BLaER1 treated with 17β-estradiol and CSF1 and Interleukin-3, amounts not matched to agents 10 nM and 100 nM (cell line): ENCODE measurements at regions not wholly inside any gene's neighbourhood (a gene's known extent, or its start where the extent isn't known, plus 50 kb on each side); places are given as distances from the start of the nearest gene placed in this dataset.
"Not testable (repeated sequence)": the region's sequence is repeated elsewhere in the genome, so short reads cannot be mapped to it uniquely, and the experiment has no call there.

Experiments used
- H3K27ac ChIP-seq, 11 experiments: shearing (Covaris generic); formaldehyde crosslinking; 2 replicates each; pipeline ENCODE4 v1.8.1; 2022
- H3K27me3 ChIP-seq, 11 experiments: shearing (Covaris generic); formaldehyde crosslinking; 2 replicates each; pipeline ENCODE4 v1.8.1; 2022
- H3K36me3 ChIP-seq, 11 experiments: shearing (Covaris generic); formaldehyde crosslinking; 2 replicates each; pipeline ENCODE4 v1.8.1; 2022
- H3K4me1 ChIP-seq, 10 experiments: shearing (Covaris generic); formaldehyde crosslinking; 2 replicates each; pipeline ENCODE4 v1.8.1; 2022
- H3K4me2 ChIP-seq, 11 experiments: shearing (Covaris generic); formaldehyde crosslinking; 2 replicates each; pipeline ENCODE4 v1.8.1; 2022
- H3K4me3 ChIP-seq, 10 experiments: shearing (Covaris generic); formaldehyde crosslinking; 2 replicates each; pipeline ENCODE4 v1.8.1; 2022
- H3K9ac ChIP-seq, 11 experiments: shearing (Covaris generic); formaldehyde crosslinking; 2 replicates each; pipeline ENCODE4 v1.8.1; 2022
- H3K9me3 ChIP-seq, 11 experiments: shearing (Covaris generic); formaldehyde crosslinking; replicated peaks in 1 of 11; 2 replicates each; pipeline ENCODE4 v1.8.1; 2022
- H4K20me1 ChIP-seq, 11 experiments: shearing (Covaris generic); formaldehyde crosslinking; 2 replicates each; pipeline ENCODE4 v1.8.1; 2022
- Cebpa-rat ChIP-seq, 11 experiments: shearing (Covaris generic); IDR thresholded peaks; 2 replicates each; pipeline ENCODE4 v1.8.1; 2022

DNA sequence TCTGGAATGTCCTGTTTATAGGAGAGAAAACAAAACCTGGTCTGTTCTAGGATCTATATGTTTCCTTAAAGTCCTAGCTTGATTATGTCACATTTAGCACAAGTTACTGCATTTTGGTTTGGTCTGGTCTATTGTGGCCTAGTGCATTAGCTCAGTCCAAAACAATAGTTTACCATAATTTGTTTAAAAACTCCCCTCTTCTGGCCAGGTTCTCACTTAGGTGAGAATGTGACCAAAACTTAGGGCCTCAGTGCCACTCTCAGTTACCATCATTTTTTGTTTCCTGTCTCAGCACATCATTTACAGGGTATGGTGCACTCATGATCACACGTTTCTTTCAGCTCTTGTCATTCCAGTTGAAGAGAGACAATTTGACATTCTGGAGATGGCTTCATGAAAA, 378.5 kb downstream of the KLHL4 start:
- Histone ChIP-seq H3K27me3 (peaks cover 21 to 92% (median 79%) of the 10 kb centered on the region in 11 experiments), H3K4me3 (no peak overlapping the region), H3K9ac (no peak overlapping the region), H4K20me1 (no peaks in the 10 kb centered on the region; a peak in 1 of 22 replicates), H3K4me1 (no peaks in the 10 kb centered on the region), H3K27ac (no peak overlapping the region), H3K4me2 (no peak overlapping the region), H3K9me3 (peaks cover 0 to 10% (median 4%) of the 10 kb centered on the region in 11 experiments; a peak in 5 of 22 replicates), H3K36me3 (no peaks in the 10 kb centered on the region)
- TF ChIP-seq Cebpa-rat (IDR thresholded peaks at IDR 0.05): no peak

DNA sequence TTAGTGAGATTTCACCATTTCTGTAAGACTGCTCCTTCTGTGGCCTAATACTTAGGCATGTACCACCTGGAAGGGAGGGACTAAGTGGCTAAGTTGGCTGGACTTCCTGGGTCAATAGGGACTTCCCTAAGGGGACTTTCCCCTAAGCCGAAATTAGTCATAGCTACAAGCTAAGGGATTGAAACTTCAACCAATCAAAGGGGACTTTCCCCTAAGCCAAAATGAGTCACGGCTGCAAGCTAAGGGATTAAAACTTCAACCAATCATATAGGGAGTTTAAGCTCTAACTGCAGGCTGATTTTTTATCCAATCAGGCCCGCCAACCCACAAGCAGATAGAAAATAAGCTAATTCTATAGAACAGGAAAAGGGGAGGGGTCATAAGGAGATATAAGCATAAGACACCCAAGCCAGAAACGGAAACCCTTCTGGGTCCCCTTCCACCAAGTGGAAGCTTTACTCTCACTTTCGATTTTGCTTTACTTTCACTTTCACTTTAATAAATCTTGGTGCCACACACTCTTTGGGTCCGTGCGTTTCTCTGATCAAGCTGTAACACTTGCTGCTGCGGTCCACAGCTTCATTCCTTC, 382.8 kb downstream of the KLHL4 start:
- no peak for TF ChIP-seq Cebpa-rat (IDR thresholded peaks at IDR 0.05)
- Histone ChIP-seq H3K27ac (no peak overlapping the region), H3K27me3 (peaks cover 33 to 78% (median 66%) of the 10 kb centered on the region in 11 experiments), H3K36me3 (no peaks in the 10 kb centered on the region), H3K4me1 (no peaks in the 10 kb centered on the region), H3K4me3 (no peak overlapping the region), H3K9ac (no peak overlapping the region), H3K4me2 (no peak overlapping the region), H4K20me1 (no peaks in the 10 kb centered on the region), H3K9me3 (peaks cover 0 to 12% (median 4%) of the 10 kb centered on the region in 11 experiments; a peak in 5 of 22 replicates)

- Histone ChIP-seq H3K27ac (no peak overlapping the region), H3K36me3 (no peaks in the 10 kb centered on the region), H3K9ac (no peak overlapping the region), H3K4me3 (no peak overlapping the region), H3K9me3 (peaks cover 0 to 12% (median 4%) of the 10 kb centered on the region in 11 experiments; a peak in 5 of 22 replicates), H3K27me3 (peaks cover 39 to 78% (median 66%) of the 10 kb centered on the region in 11 experiments), H3K4me1 (no peaks in the 10 kb centered on the region), H4K20me1 (no peaks in the 10 kb centered on the region), H3K4me2 (no peak overlapping the region)
- TF ChIP-seq Cebpa-rat (IDR thresholded peaks at IDR 0.05): no peak
These were observed 383.5 kb downstream of the KLHL4 start for GRCh38 chrX:87901060-87901459.

DNA sequence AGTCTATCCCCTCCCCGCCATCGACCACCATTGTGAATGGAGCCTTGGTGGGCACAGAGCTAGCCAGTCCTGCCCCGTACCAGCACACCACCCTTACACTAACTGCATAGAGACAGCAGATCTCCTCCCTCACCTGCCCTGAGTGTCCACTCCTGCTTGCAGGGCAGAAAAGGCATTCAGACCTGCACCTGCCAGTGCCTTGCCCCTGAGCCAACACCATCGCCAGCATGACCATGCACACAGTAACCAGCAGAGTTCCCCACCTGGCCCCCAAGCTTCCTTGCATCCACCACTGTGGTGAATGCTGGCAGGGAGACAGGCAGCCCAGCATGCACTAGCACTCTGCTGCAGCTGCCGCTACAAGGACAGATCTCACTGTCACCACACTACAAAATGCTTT, 397.1 kb downstream of the KLHL4 start:
- Histone ChIP-seq H4K20me1 (no peaks in the 10 kb centered on the region; a peak in 1 of 22 replicates), H3K27me3 (peaks cover 58 to 100% (median 96%) of the 10 kb centered on the region in 11 experiments), H3K9me3 (peaks cover 0 to 18% (median 0%) of the 10 kb centered on the region in 11 experiments; a peak in 5 of 22 replicates), H3K36me3 (no peaks in the 10 kb centered on the region), H3K9ac (no peak overlapping the region), H3K4me2 (no peak overlapping the region), H3K27ac (no peak overlapping the region), H3K4me1 (no peaks in the 10 kb centered on the region), H3K4me3 (no peak overlapping the region)
- no peak for TF ChIP-seq Cebpa-rat (IDR thresholded peaks at IDR 0.05)

- Histone ChIP-seq H4K20me1 (no peaks in the 10 kb centered on the region; a peak in 1 of 22 replicates), H3K4me2 (no peak overlapping the region), H3K36me3 (no peaks in the 10 kb centered on the region), H3K4me3 (no peak overlapping the region), H3K4me1 (no peaks in the 10 kb centered on the region), H3K9ac (no peak overlapping the region), H3K27me3 (peaks cover 86 to 100% (median 97%) of the 10 kb centered on the region in 11 experiments), H3K9me3 (peaks cover 0 to 7% (median 0%) of the 10 kb centered on the region in 11 experiments; a peak in 4 of 22 replicates), H3K27ac (no peak overlapping the region)
- no peak for TF ChIP-seq Cebpa-rat (IDR thresholded peaks at IDR 0.05)
These were observed 407.0 kb downstream of the KLHL4 start for GRCh38 chrX:87924619-87925018.

DNA sequence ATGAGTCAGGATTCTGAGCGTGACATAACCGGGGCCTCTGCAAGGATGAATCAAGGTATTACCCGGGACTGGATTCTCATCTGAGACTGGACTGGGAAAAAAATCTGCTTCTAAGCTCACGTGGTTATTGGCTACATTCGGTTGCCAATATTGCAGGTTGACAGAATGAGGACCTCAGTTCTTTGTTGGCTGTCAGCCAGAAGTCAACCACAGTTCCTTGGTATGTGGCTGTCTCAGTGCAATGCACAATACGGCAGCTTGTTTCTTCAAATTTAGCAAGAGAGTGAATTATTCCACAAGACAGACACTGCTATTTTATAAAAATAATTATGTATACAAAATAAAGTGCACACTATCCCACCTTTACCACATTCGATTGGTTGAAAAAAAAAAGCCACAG, 424.2 kb downstream of the KLHL4 start:
- Histone ChIP-seq H3K4me3 (no peak overlapping the region), H3K4me2 (no peak overlapping the region), H3K27me3 (peaks cover 46 to 97% (median 90%) of the 10 kb centered on the region in 11 experiments), H3K36me3 (no peaks in the 10 kb centered on the region), H3K9ac (no peak overlapping the region), H3K27ac (no peak overlapping the region), H3K4me1 (no peaks in the 10 kb centered on the region), H4K20me1 (no peaks in the 10 kb centered on the region), H3K9me3 (peaks cover 0 to 15% (median 9%) of the 10 kb centered on the region in 11 experiments; a peak in 11 of 22 replicates)
- TF ChIP-seq Cebpa-rat (IDR thresholded peaks at IDR 0.05): no peak

- H3K27me3 ChIP-seq: peaks cover 49 to 92% (median 88%) of the 10 kb centered on the region in 11 experiments; a peak in 21 of 22 replicates
These were observed 443.9 kb downstream of the KLHL4 start for GRCh38 chrX:87961471-87961870.

DNA sequence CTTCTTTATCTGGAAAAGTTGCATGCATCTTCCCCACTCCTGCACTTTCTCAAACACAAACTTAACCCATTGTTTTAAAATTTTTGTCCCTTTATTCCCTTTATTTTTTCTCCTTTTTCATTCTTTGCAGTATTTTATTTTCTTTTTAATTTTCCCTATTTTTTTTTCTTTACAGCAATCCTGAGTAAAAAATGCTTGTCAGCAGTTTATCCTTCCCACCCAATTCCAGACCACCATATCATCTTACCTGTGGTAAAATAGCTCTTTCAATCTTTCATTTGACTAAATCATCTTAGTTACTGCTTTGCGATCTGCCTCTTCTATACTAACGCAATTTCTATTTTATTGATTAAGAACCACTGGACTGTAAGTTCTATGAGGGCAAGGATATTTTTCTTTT, 450.5 kb downstream of the KLHL4 start:
- no peaks in the 10 kb centered on the region for H3K36me3 ChIP-seq
- H4K20me1 ChIP-seq: no peaks in the 10 kb centered on the region
- no peak overlapping the region for H3K27ac ChIP-seq
- H3K27me3 ChIP-seq: peaks cover 33 to 97% (median 93%) of the 10 kb centered on the region in 11 experiments; a peak in 21 of 22 replicates
- H3K4me3 ChIP-seq: no peak overlapping the region
- no peak for TF ChIP-seq Cebpa-rat (IDR thresholded peaks at IDR 0.05)
- no peak overlapping the region for H3K9ac ChIP-seq
- H3K9me3 ChIP-seq: no peaks in the 10 kb centered on the region
- H3K4me1 ChIP-seq: no peaks in the 10 kb centered on the region
- H3K4me2 ChIP-seq: no peak overlapping the region

More at GRCh38 chrX:87961471-87961870, 443.9 kb downstream of the KLHL4 start:
- Histone ChIP-seq H3K4me3 (no peak overlapping the region), H3K27ac (no peak overlapping the region), H3K4me1 (no peaks in the 10 kb centered on the region), H3K4me2 (no peak overlapping the region), H3K9ac (no peak overlapping the region), H3K9me3 (no peaks in the 10 kb centered on the region), H4K20me1 (peaks cover 0 to 7% (median 0%) of the 10 kb centered on the region in 11 experiments; a peak in 2 of 22 replicates), H3K36me3 (no peaks in the 10 kb centered on the region)
- no peak for TF ChIP-seq Cebpa-rat (IDR thresholded peaks at IDR 0.05)

- not testable (repeated sequence) for H3K27ac ChIP-seq, H4K20me1 ChIP-seq, H3K4me3 ChIP-seq, H3K4me1 ChIP-seq, H3K4me2 ChIP-seq, H3K9ac ChIP-seq, H3K36me3 ChIP-seq
- Histone ChIP-seq H3K9me3 (peaks cover 9 to 23% (median 16%) of the 10 kb centered on the region in 11 experiments), H3K27me3 (peaks cover 16 to 94% (median 90%) of the 10 kb centered on the region in 11 experiments)
These were observed 454.5 kb downstream of the KLHL4 start for GRCh38 chrX:87972121-87972520.

DNA sequence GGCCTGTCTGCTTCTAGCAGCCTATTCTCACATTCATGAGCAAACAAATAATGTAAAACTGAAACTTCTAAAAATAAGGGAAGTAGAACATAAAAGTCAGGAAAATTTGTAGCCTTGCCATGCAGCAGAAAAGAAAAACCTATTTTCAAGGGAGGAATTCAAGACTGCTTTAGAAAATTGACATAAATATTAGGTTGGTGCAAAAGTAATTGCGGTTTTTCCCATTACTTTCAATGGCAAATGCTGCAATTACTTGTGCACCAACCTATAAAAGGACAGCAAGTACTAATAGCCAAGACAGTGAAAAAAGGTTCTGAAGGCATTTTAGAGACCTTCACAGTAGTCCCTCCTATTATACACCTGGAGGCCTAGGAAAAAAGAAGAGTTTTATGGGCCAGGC, 457.8 kb downstream of the KLHL4 start:
- H3K4me2 ChIP-seq: no peak overlapping the region; a peak in 1 of 22 replicates
- H3K27me3 ChIP-seq: peaks cover 26 to 97% (median 92%) of the 10 kb centered on the region in 11 experiments; a peak in 21 of 22 replicates
- H3K36me3 ChIP-seq: no peaks in the 10 kb centered on the region
- H3K9me3 ChIP-seq: peaks cover 9 to 24% (median 16%) of the 10 kb centered on the region in 11 experiments
- TF ChIP-seq Cebpa-rat (IDR thresholded peaks at IDR 0.05): no peak
- H3K4me3 ChIP-seq: no peak overlapping the region
- no peaks in the 10 kb centered on the region for H4K20me1 ChIP-seq
- peaks cover 0 to 7% (median 0%) of the 10 kb centered on the region in 10 experiments; a peak in 3 of 20 replicates for H3K4me1 ChIP-seq
- no peak overlapping the region for H3K9ac ChIP-seq
- no peak overlapping the region for H3K27ac ChIP-seq

GRCh38 chrX:88007873-88008272, 490.3 kb downstream of the KLHL4 start:
- not testable (repeated sequence) for H3K36me3 ChIP-seq, H4K20me1 ChIP-seq, H3K4me1 ChIP-seq, H3K9ac ChIP-seq, H3K4me2 ChIP-seq, H3K27ac ChIP-seq, H3K4me3 ChIP-seq
- Histone ChIP-seq H3K9me3 (peaks cover 0 to 47% (median 11%) of the 10 kb centered on the region in 11 experiments; a peak in 10 of 22 replicates), H3K27me3 (peaks cover 19 to 62% (median 54%) of the 10 kb centered on the region in 11 experiments; a peak in 20 of 22 replicates)
